Stimulated activated CD8-positive, alpha-beta memory T cell treated with anti-CD3 and anti-CD28 coated beads, Interleukin-7, amount 100 ng/mL, for 24 hours (primary cell): ENCODE measurements at regions not wholly inside any gene's neighbourhood (a gene's known extent, or its start where the extent isn't known, plus 50 kb on each side); places are given as distances from the start of the nearest gene placed in this dataset.
A peak's percentile ranks its signal among the peaks of the same experiment; 100 is the strongest.
"Not testable (repeated sequence)": the region's sequence is repeated elsewhere in the genome, so short reads cannot be mapped to it uniquely, and the experiment has no call there.

Experiments
- DNase-seq: peaks from one replicate; pipeline ENCODE4 v3.0.0-alpha.2; 2020; ENCODE audit warnings: low read depth

GRCh38 chr15:55126111-55126510 lies 70.6 kb downstream of the RSL24D1 start:
- no peak for DNase-seq

- no peak for DNase-seq
Observed at GRCh38 chr15:55124616-55125015, 72.1 kb downstream of the RSL24D1 start.

- DNase-seq: no peak
Observed at GRCh38 chr15:55118344-55118870, 78.3 kb downstream of the RSL24D1 start.

GRCh38 chr15:55116636-55117035 lies 80.1 kb downstream of the RSL24D1 start:
- DNase-seq: no peak

- no peak for DNase-seq
Observed at GRCh38 chr15:55113736-55114135, 83.0 kb downstream of the RSL24D1 start.

GRCh38 chr15:55112706-55113105 lies 84.0 kb downstream of the RSL24D1 start:
- no peak for DNase-seq

GRCh38 chr15:55110446-55110845 lies 86.3 kb downstream of the RSL24D1 start:
- no peak for DNase-seq

GRCh38 chr15:55108858-55109518 lies 87.8 kb downstream of the RSL24D1 start:
- peak; percentile 26 for DNase-seq

- DNase-seq: no peak
Observed at GRCh38 chr15:55108448-55108847, 88.3 kb downstream of the RSL24D1 start.

- DNase-seq: no peak
Observed at GRCh38 chr15:55106155-55106554, 90.6 kb downstream of the RSL24D1 start.

- no peak for DNase-seq
Observed at GRCh38 chr15:55094136-55094535, 102.6 kb downstream of the RSL24D1 start.

- no peak for DNase-seq
Observed at GRCh38 chr15:55088207-55088606, 108.5 kb downstream of the RSL24D1 start.

- no peak for DNase-seq
Observed at GRCh38 chr15:55084673-55085072, 112.1 kb downstream of the RSL24D1 start.

GRCh38 chr15:55084216-55084615 lies 112.5 kb downstream of the RSL24D1 start:
- no peak for DNase-seq

- not testable (repeated sequence) for DNase-seq
Observed at GRCh38 chr15:55077052-55077451, 119.7 kb downstream of the RSL24D1 start.

GRCh38 chr15:55074431-55074830 lies 122.3 kb downstream of the RSL24D1 start:
- DNase-seq: no peak

- DNase-seq: not testable (repeated sequence)
Observed at GRCh38 chr15:55063970-55064369, 132.8 kb downstream of the RSL24D1 start.

- no peak for DNase-seq
Observed at GRCh38 chr15:55060836-55061235, 135.9 kb downstream of the RSL24D1 start.

- no peak for DNase-seq
Observed at GRCh38 chr15:55056500-55056899, 140.2 kb downstream of the RSL24D1 start.

GRCh38 chr15:55044162-55044561 lies 152.6 kb downstream of the RSL24D1 start:
- DNase-seq: no peak

GRCh38 chr15:55037071-55037470 lies 159.7 kb downstream of the RSL24D1 start:
- no peak for DNase-seq

GRCh38 chr15:55035749-55036148 lies 161.0 kb downstream of the RSL24D1 start:
- DNase-seq: no peak

GRCh38 chr15:55033574-55033973 lies 163.2 kb downstream of the RSL24D1 start:
- no peak for DNase-seq

GRCh38 chr15:55031727-55032126 lies 165.0 kb downstream of the RSL24D1 start:
- no peak for DNase-seq
